HUES64 (cell line): ENCODE measurements at regions not wholly inside any gene's neighbourhood (a gene's known extent, or its start where the extent isn't known, plus 50 kb on each side); places are given as distances from the start of the nearest gene placed in this dataset.

ENCODE experiments used
- H3K27ac ChIP-seq: 2 replicates; pipeline ENCODE4 v1.7.0; 2013; ENCODE audit warnings: low read depth, low read length, inconsistent platforms
- H3K27me3 ChIP-seq: 2 replicates; pipeline ENCODE4 v1.6.1; 2013; ENCODE audit warnings: mild to moderate bottlenecking, low read length; ENCODE audit not compliant: insufficient read depth
- H3K36me3 ChIP-seq: 2 replicates; pipeline ENCODE4 v1.6.1; 2013; ENCODE audit warnings: mild to moderate bottlenecking, low read length; ENCODE audit not compliant: insufficient read depth
- H3K4me1 ChIP-seq: 2 replicates; pipeline ENCODE4 v1.6.1; 2013; ENCODE audit warnings: mild to moderate bottlenecking, low read length, moderate library complexity; ENCODE audit not compliant: insufficient read depth
- H3K4me3 ChIP-seq: 2 replicates; pipeline ENCODE4 v1.5.1; 2013; ENCODE audit warnings: mild to moderate bottlenecking, low read length, moderate library complexity
- H3K9ac ChIP-seq: 2 replicates; pipeline ENCODE4 v1.6.1; 2013; ENCODE audit warnings: mild to moderate bottlenecking, low read depth, low read length
- H3K9me3 ChIP-seq: 2 replicates; pipeline ENCODE4 v1.6.1; 2013; ENCODE audit warnings: low read depth, low read length; ENCODE audit not compliant: insufficient read depth
- WGBS: fragments of 150-250, 120-280 bp; methylation state at CpG from one replicate; pipeline ENCODE4 v1.1.7; 2013; ENCODE audit warnings: missing lambda C conversion rate; 5-methylcytosine and 5-hydroxymethylcytosine counted together

DNA sequence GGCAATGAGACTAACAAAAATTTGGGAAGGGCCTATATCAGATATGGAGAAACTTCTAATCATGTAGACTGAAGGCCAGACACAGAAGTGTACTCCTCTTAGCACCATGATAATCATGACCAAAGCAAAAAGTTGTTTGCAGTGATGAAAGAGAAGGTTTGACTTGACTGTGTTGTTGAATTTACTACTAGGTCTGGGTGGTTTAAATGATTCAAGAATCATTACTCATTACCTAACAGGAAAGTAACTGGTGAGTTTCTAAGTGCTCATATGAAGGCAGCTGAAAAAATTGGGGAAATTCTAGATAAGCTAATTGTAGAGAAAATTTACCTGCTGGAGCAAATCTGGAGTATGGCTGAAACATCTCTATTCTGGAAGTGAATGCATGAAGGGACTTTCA, 451.5 kb upstream of the SORCS1 start:
- H3K9ac ChIP-seq, result no peak overlapping the region
- H3K4me3 ChIP-seq, result no peak overlapping the region
- no peaks in the 10 kb centered on the region for H3K27me3 ChIP-seq
- H3K36me3 ChIP-seq, result no peaks in the 10 kb centered on the region
- H3K27ac ChIP-seq, result no peak overlapping the region
- H3K9me3 ChIP-seq, result no peaks in the 10 kb centered on the region
- H3K4me1 ChIP-seq, result no peaks in the 10 kb centered on the region

DNA sequence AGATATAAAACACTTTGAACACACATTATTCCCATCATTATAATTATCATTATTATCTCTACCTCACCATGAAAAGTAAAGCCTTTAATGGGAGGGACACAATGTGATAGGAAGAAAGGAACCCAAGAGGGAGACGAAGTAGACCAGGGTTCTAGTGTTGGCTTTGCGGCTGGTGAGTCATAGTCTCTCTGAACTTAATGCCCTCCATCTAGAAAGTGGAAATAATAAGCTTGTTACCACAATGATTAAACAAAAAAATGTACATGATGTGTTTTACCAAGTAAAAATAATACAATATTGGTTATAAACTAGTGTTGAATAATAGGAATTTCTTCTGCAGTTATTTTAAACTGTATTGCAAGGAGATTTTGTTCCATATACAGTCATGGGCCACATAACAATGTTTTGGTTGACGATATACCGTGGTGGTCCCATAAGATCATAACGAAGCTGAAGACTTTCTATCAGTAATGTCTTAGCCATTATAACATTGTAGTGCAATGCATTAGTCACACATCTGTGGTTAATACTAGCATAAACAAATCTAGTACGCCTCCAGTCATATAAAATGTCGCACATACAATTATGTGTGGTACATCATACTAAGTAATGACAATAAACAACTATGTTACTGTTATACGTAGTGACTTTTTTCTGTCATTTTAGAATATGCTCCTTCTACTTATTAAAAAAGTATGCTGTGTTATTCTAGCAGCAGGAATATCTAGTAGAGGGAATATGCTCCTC, 450.6 kb upstream of the SORCS1 start:
- WGBS, result 98% methylated on average over 7 of the region's 8 CpGs
- no peaks in the 10 kb centered on the region for H3K36me3 ChIP-seq
- H3K4me1 ChIP-seq, result no peaks in the 10 kb centered on the region
- H3K27me3 ChIP-seq, result no peaks in the 10 kb centered on the region
- H3K27ac ChIP-seq, result no peak overlapping the region
- H3K9me3 ChIP-seq, result no peaks in the 10 kb centered on the region
- no peak overlapping the region for H3K9ac ChIP-seq
- no peak overlapping the region for H3K4me3 ChIP-seq

GRCh38 chr10:107611115-107611514, 446.6 kb upstream of the SORCS1 start:
- Histone ChIP-seq H3K36me3 (no peaks in the 10 kb centered on the region), H3K4me3 (no peak overlapping the region), H3K9ac (no peak overlapping the region), H3K27ac (no peak overlapping the region), H3K9me3 (no peaks in the 10 kb centered on the region), H3K27me3 (no peaks in the 10 kb centered on the region), H3K4me1 (no peaks in the 10 kb centered on the region)

DNA sequence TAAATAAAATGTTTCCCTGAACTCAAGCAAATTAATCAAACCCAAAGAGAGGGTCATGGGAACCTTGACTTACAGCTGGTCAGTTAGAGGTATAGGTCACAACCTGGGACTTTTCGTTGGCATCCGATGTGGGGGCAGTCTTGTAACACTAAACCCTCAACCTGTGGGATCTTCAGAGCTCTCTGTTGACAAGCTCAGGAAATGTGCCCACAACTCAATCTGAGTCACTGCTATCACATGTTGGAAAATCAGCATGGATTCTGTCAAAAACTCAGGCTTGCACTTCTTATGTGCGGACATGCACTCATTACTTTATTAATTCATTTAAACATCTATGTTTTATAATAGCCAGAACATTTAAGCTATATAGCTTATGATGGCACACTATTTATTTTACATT, 424.6 kb upstream of the SORCS1 start:
- peaks cover 31% of the 10 kb centered on the region for H3K9me3 ChIP-seq
- no peaks in the 10 kb centered on the region for H3K36me3 ChIP-seq
- no peak overlapping the region for H3K27ac ChIP-seq
- H3K9ac ChIP-seq, result no peak overlapping the region
- H3K4me1 ChIP-seq, result no peaks in the 10 kb centered on the region; the same call in 1 of the 2 replicates
- no peaks in the 10 kb centered on the region for H3K27me3 ChIP-seq
- 96% methylated on average over 2 of the region's 3 CpGs for WGBS
- no peak overlapping the region for H3K4me3 ChIP-seq

DNA sequence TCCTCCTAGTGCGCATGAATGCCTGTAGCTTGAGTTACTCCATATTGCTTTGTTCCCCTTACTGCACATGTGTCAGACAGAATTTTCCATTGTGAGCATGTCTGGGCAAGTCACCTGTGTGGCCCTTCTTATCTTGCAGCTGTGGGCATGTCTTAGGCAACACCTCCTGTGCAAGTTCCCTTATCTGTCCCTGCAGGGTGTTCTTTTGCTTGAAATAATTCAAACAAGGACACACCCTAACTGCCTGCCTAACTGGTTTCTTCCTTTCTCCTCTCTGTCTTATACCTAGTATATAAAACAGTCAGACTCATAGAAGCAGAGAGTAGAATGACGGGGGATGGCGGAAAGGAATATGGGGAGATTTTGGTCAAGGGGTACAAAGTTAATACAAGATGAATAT, 421.1 kb upstream of the SORCS1 start:
- Histone ChIP-seq H3K27me3 (no peaks in the 10 kb centered on the region), H3K9me3 (peaks cover 31% of the 10 kb centered on the region), H3K4me3 (no peak overlapping the region), H3K4me1 (no peaks in the 10 kb centered on the region; the same call in 1 of the 2 replicates), H3K36me3 (no peaks in the 10 kb centered on the region), H3K27ac (no peak overlapping the region), H3K9ac (no peak overlapping the region)
- WGBS, result 96% methylated on average over 3 of the region's 3 CpGs

GRCh38 chr10:107583974-107584373, 419.5 kb upstream of the SORCS1 start:
- Histone ChIP-seq H3K9me3 (peaks cover 31% of the 10 kb centered on the region), H3K36me3 (no peaks in the 10 kb centered on the region), H3K9ac (no peak overlapping the region), H3K27me3 (no peaks in the 10 kb centered on the region), H3K4me3 (no peak overlapping the region), H3K4me1 (no peaks in the 10 kb centered on the region), H3K27ac (no peak overlapping the region)

DNA sequence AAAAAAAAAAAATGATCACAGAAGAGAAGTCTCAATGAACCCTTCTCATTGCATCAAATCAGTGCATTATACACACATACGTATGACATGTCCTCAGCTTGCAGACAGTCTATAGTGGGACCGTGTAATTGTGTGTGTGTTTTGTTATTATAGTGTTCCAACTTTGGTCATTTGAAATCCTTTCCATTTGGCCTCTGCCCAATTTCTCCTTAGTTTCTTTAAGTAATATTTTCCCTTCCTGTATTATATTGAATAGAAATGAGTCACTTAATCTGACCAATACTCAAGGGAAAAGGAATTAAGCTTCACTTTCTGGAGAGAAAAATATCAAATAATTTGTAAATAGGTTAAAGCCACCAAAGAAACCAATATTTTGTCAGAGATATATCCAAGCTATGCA, 415.5 kb upstream of the SORCS1 start:
- H3K4me1 ChIP-seq, result no peaks in the 10 kb centered on the region
- no peak overlapping the region for H3K4me3 ChIP-seq
- H3K9ac ChIP-seq, result no peak overlapping the region
- WGBS, result no CpG with 5 or more reads among the region's 2 CpGs
- H3K9me3 ChIP-seq, result peaks cover 3% of the 10 kb centered on the region; the same call in 1 of the 2 replicates
- no peak overlapping the region for H3K27ac ChIP-seq
- H3K36me3 ChIP-seq, result no peaks in the 10 kb centered on the region
- no peaks in the 10 kb centered on the region for H3K27me3 ChIP-seq

- no peaks in the 10 kb centered on the region for H3K4me1 ChIP-seq
Observed at GRCh38 chr10:107577221-107577620, 412.7 kb upstream of the SORCS1 start.

GRCh38 chr10:107576746-107577145, 412.2 kb upstream of the SORCS1 start:
- H3K27me3 ChIP-seq, result no peaks in the 10 kb centered on the region
- WGBS, result 91% methylated on average over 2 of the region's 2 CpGs
- H3K27ac ChIP-seq, result no peak overlapping the region
- H3K36me3 ChIP-seq, result no peaks in the 10 kb centered on the region
- no peak overlapping the region for H3K9ac ChIP-seq
- no peaks in the 10 kb centered on the region for H3K4me1 ChIP-seq
- H3K4me3 ChIP-seq, result no peak overlapping the region
- no peaks in the 10 kb centered on the region for H3K9me3 ChIP-seq

More at GRCh38 chr10:107577221-107577620, 412.7 kb upstream of the SORCS1 start:
- H3K36me3 ChIP-seq, result no peaks in the 10 kb centered on the region
- no peak overlapping the region for H3K9ac ChIP-seq
- H3K27me3 ChIP-seq, result no peaks in the 10 kb centered on the region
- H3K4me3 ChIP-seq, result no peak overlapping the region
- H3K9me3 ChIP-seq, result no peaks in the 10 kb centered on the region
- WGBS, result 50% methylated on average over 2 of the region's 2 CpGs
- no peak overlapping the region for H3K27ac ChIP-seq

DNA sequence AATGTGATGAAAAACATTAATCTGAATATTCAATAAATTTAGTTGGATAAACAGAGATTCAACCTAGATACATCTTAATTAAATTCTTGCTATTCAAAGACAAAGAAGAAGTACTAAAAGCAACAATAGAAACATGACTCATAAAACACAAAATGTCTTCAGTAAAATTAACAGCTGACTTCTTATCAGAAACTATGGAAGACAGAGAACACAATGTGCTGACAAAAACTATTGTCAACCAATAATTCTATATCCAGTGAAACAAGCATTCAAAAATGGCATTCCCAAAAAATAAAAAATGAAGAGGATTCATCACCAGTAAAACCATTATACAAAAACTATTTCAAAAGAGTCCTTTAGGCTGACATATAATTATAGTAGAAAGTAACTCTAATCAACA, 400.5 kb upstream of the SORCS1 start:
- Histone ChIP-seq H3K4me1 (no peaks in the 10 kb centered on the region), H3K9ac (no peak overlapping the region), H3K9me3 (peaks cover 14% of the 10 kb centered on the region), H3K4me3 (no peak overlapping the region), H3K27ac (no peak overlapping the region), H3K36me3 (no peaks in the 10 kb centered on the region), H3K27me3 (no peaks in the 10 kb centered on the region)

GRCh38 chr10:107561136-107561650, 396.7 kb upstream of the SORCS1 start:
- no peaks in the 10 kb centered on the region for H3K27me3 ChIP-seq

DNA sequence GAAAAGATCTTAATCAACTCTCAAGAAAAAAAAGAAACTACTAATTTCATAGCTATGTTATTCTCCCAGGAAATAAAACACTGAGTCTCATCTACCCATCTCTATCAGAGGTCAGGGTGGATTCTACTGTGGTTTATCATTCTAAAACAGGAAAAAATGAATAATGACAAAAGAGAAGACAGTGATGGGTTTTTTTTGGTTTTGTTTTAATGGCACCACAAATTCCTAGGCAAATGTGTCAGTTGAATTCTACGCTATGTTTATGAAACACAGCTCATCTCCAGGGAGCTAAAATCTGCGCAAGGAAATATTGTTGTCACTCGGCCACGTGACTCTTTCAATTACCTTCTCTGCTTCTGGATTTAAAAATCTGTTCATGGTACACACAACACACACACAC, 393.4 kb upstream of the SORCS1 start:
- H3K9ac ChIP-seq, result no peak overlapping the region
- no peak overlapping the region for H3K27ac ChIP-seq
- H3K9me3 ChIP-seq, result no peaks in the 10 kb centered on the region
- WGBS, result 92% methylated on average over 4 of the region's 4 CpGs
- H3K4me1 ChIP-seq, result no peaks in the 10 kb centered on the region
- H3K36me3 ChIP-seq, result no peaks in the 10 kb centered on the region
- no peaks in the 10 kb centered on the region for H3K27me3 ChIP-seq
- H3K4me3 ChIP-seq, result no peak overlapping the region

More at GRCh38 chr10:107561136-107561650, 396.7 kb upstream of the SORCS1 start:
- Histone ChIP-seq H3K4me1 (no peaks in the 10 kb centered on the region), H3K36me3 (no peaks in the 10 kb centered on the region), H3K4me3 (no peak overlapping the region), H3K9ac (no peak overlapping the region), H3K27ac (no peak overlapping the region), H3K9me3 (peaks cover 14% of the 10 kb centered on the region)
